Eye (tissue), 1 donor: ENCODE measurements at regions not wholly inside any gene's neighbourhood (a gene's known extent, or its start where the extent isn't known, plus 50 kb on each side); places are given as distances from the start of the nearest gene placed in this dataset.

Source experiments
- DNase-seq: peaks from one replicate; pipeline ENCODE4 v3.0.0-alpha.2; 2015

DNA sequence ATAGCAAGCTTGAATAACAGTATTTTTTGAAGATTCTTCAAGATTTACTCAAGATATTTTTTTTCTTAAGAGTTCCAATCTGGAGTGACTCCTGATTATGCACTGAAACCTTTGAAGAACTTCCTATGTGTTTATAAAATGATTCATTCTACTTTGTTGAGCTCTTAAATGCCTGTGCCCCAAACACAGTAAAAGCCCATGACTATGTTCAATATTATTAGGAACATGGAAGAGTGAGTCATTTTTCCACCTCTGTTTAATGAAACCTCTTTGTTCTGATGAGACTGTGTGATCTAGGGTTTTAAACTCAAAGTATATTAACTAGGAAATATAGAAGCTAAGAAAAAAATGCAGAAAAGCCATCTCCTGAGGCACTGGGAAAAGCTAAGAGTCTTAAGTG is 415.0 kb upstream of the FBXO33 start:
- DNase-seq, result no peak

DNA sequence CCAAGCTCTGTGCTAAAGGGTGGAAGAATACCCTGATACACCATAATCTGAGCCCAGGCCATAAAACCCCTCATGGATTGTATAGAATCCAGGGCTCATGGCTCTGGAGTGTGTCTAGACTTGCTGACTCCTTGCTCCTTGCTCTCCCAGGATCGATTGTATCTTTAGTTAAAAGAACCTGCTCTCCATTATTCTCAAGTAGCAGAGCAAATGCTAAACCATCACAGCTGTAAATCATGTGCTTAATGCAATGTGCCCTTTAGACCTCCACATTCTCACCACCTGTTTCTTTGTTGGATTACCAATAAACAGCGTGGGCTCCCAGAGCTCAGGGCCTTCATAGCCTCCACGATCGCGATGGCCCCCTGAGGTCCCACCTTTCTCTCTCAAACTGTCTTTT is 411.6 kb upstream of the FBXO33 start:
- no peak for DNase-seq

DNA sequence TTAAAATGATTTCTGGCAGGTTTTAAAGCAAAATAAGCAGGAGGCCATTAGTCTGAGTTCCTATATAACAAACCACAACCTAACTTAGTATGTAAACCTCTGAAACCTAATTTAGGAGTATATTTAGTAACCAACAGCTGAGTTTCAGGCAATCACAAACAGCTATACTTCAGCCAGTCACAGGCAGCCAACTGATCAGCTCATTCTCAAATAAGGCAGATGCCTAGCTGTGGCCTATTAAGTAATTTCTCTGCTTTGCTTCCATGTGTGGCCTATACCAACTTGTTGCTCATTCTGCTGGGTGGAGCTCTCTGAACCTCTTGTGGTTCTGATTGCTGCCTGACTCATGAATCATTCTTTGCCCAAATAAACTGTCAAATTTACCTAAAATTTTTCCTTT is 408.9 kb upstream of the FBXO33 start:
- DNase-seq, result no peak

DNA sequence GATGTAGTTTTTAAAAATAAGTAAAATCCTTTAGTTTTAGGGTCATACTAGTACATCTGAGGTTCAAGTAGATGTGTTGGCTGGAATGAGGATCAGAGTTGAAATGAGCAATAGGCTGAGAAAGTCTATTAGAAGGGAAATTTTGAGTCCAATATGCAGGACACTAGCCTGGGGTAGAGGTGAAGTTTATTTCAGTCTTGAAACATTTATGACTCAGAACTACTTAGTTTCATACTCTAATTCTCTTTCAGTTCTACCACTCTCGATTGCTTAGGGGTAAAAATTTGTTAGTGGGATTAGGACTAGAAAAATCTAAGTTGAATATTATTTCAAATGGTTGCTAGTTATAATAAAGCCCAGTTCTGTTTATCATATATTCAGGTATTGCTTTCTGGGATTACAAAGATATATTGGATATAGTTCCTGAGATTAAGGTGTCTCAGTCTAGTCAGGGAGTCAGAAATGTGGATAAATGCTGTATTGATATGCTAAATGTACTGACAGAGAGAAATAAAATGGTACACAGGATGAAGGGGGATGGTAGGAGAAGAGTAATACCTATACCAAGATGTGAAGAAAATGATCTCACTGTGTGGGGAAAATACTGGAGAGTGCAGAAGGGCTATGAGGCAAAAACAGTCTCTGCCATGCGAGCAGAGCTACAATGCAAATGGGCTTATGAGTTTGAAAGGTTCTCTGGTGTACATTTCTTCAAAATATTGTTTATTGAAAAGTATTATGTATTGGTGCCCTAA is 395.8 kb upstream of the FBXO33 start:
- no peak for DNase-seq

DNA sequence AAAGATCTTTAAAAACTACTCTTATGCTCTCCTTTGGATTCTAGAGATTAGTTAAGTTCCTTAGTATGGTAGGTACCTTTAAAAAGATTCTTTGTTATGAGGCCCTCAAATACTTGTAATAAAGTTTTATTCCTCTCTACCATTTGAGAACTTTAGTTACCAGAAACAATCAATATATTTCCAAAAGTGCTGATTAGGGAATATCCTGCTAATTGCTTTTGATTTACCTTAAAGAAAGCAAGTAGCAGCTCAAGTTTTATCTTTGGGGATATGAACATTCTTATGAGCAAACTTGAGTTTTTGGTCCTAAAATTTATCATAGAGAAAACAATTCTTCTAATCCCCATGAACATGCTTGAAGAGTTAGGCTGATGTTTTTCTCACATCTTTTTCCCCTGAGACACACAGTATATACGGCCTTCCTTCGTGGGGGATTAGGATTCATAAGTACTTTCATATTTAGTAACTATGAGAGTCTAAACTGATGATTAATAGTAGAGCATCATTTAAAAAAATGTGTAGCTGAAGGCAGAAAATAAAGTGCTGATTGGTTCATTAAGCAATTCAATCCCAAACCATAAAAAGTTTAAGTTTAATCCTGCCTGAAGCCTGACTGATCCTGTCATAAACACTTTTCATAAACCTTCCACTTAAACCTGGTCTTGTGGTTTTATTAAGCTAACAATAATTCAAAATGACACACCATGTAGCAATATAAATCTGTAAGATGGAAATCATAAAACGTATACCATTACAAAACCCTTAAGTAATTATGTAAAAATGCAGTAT is 380.5 kb upstream of the FBXO33 start:
- DNase-seq, result peak; percentile 34

DNA sequence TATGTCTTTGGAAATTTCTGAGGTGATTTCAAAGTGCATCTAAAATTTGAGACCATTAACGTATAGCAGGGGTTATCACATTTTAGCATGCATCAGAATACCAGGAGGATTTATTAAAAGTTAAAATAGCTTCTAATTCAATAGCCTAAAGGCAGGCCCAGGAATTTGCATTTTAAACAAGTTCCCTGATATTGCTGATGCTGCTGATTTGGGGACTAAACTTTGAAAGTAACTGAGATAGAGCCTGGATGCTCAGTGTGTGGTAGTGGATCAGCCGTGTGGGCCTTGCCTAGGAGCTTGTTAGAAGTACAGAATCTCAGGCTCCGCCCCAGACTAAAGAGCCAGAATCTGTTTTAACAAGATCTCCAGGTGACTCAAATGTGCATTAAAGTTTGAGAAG is 375.0 kb upstream of the FBXO33 start:
- DNase-seq, result no peak

DNA sequence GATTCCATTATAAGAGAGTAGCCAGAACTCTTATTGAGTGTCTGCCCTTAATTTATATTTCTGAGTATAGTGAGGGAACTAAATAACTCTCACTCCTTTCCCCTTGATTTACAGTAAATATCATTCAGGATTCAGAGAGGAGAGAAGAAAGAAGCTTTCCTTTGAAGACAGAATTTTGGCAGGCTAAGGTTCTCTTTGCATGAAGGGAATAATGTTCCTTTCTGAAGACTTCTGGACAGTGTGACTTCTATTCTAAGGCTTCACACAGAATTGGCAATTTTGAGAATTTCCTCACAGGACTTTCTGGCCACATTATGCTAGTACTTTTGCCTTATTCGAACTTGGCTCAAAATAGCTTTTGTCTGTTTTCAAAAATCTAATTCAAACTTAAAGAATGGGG is 352.2 kb upstream of the FBXO33 start:
- DNase-seq, result no peak

DNA sequence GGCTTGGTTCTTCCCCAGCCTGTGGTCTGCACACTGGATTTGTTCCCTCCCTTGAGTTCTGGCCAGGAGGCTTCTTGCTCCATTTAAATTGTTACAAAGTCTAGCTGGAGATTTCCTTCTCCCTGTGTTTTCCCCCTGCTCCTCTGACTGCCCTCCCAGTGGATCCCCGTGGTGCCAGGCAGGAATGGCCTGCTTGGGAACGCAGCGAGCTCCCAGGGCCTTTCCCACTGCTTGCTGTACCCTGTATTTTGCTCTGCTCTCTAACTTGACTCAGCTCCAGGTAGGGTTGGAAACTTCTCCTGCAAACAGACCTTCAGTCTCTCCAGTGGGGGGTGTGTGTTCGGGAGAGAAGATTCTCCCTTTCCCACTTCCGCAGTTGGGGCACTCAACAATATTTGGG is 349.2 kb upstream of the FBXO33 start:
- DNase-seq, result no peak

DNA sequence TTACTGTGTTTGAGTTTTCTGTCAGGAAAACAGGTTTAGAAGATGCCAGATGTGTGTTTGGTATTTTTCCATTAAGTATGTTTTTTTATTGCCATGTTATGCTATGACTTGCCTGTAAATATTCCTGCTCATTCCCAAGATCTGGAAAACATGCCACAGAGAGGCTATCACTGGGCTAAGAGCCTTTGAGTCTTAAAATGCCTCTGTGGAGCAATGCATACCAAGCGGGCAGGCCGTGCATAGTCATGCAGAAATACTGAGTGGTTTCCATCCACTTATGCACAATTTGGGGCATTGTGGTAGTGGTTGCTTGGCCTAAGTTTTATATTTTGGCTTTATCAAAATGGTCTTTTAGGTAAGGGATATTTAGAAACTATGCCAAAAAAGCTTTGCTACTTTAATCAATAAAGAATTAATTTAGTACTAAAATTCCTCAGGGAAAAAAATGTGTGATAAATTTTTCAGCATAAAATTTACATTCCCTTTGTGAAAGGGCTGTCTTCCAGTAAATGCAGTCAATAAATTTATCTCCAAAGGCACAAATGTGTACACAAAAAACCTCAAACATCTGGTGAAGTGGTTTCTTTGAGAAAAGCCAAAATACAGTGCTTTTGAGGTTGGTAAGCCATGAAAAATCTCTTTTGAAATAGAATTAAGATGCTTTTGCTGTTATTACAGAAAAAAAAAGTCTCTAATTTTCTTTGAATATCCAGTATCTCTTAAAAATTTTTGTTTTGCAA is 341.3 kb upstream of the FBXO33 start:
- DNase-seq, result no peak

DNA sequence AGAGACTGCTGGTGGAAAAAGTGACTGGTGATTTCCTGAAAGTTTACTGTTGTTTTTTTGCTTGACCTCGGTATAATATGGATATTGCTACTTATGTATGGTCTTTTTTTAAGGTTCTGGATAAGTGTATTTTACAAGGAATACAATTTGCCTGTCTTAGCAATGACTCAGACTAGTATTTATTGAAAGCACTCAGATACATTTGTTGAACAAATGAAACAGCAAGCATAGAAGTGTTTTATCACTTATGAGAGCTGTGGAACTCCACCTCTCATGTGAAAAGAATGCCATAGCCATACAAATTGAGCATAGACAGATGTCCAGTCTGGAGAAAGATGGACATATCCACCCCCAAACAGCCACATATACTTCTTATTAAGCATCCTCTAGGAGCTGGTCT is 340.4 kb upstream of the FBXO33 start:
- DNase-seq, result no peak

DNA sequence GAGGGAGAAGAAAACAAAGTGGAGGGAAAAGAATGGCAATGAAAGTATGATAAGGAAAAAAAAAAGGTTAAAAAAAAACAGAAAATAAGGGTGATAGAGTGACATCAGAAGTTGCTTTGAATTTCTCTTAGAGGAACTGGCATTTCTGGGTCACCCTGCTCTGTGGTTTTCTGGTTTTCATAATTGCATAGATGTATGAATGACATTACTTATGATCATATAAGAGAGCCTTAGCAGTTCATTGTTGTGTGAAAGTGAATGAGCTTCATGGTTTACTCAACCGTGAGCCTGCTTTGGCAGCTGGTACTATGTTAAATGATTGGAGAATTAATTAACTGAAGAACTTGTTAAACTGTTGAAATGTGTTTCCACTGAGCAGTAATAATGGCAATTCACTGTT is 336.4 kb upstream of the FBXO33 start:
- DNase-seq, result peak; percentile 88

DNA sequence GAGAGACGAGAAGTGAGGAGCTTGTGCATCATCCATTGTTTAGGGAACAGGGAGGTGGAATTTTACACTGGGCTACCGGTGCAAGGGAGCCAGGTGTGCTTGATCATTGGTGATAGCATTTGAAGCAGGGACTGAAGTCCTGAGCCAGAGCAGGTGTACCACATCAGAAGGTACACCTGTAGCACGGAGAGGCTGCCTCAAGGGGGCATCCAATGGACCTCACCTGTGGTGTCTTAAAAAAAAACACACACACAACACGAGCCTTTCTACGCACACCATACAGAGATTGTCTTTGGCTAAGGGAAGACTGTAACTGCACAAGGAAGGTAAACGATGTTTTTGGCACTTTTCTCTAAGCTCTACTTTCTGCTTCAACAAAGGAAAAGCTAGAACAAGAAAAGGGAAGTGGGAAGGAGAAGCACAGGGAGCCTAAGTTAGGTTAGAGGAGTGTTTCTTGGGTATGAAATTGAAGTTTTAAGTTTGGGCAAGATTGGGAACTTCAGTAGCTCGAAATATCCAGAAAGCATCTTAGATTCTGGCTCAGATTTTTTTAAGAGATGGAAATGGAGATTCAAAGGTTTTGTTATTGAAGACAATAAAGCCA is 334.3 kb upstream of the FBXO33 start:
- DNase-seq, result no peak

DNA sequence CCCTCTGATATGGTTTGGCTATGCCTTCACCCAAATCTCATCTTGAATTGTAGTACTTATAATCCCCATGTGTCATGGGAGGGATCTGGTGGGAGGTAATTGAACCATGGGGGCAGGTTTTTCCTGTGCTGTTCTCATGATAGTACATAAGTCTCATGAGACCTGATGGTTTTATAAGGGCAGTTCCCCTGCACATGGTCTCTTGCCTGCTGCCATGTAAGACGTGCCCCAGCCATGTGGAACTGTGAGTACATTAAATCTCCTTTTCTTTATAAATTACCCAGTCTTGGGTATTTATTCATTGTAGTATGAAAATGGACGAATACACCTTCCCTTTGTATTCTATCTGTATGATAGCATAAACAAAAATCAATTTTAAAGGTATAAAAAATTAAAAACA is 333.4 kb upstream of the FBXO33 start:
- DNase-seq, result no peak

DNA sequence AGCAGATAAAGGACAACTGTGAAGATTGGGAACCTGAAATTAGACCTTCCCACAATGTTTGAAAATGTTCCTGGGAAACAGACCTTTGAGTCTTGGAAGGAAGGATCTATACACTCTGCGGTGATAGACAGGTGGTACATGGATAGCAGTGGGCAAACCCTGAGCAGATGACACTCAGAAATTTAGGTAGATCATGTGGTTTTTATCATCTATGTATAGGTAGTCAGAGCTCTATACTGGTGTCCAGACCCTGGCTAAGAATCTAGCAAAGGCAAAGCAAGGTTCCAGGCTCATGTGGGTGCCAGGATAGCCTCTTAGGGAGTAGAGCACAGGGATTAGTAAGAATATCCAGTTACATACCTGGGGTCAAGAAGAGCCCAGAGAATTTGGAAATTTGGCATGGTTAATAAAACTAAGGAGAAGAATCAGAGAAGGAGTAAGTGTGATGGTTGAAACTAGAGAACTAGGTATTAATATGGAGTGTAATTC is 331.2 kb upstream of the FBXO33 start:
- DNase-seq, result no peak

DNA sequence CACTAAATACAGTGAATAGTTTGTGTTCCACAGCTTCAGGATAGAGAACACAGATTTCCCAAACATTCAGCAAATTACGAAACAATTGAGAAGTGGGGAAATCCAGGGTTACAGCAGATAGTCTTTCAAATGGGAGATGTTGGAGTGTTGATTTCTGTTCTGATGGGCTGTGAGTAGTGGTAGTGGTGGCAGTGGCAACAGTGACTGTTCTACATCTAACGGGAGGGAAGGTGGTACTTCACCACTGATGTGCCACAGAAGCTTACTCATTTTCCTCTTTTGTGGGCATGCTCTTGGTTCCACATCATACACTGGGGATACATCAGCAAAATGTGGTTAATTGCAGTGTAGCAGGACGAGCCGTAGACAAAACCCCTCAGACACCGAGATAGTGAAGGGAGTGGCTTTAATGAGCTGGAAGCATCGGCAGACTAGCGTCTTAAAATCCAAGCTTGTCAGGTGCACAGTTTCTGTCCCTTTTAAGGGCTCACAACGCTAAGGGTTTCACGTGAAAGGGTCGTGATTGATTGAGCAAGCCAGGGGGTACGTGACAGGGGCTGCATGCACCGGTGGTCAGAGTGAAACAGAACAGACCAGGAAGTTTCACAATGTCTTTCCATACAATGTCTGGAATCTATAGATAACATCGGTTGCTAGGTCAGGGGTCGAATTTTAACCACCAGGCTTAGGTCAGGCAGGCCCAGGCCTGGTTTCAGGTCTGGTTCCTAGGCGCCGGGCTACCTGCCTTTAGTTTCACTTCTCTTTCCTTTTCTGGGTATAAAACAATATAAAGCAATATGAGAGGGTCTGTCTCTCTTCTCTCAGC is 330.6 kb upstream of the FBXO33 start:
- no peak for DNase-seq

DNA sequence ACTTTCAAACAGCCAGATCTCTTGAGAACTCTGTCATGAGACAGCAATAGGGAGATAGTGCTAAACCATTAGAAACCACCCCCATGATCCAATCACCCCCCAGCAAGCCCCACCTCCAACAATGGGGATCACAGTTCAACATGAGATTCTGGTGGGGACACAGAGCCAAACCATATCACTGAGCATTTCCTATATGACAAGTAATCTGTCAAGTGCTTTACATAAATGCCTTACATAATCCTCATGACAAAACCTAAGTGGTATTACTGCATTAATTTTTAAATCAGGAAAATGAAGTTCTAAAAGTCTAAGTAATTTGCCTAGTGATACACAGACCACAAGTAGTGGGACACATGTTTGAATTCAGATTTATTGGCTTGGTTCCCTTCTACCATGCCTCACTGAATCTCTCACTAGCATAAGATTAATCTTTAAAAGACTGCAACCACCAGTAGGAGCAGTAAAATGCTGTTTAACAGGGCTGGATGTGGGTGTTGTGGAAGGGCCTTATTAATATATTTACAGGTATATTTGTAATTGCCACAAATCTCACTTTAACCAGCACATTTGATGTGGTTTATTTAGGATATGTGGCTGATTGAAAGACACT is 323.1 kb upstream of the FBXO33 start:
- DNase-seq, result no peak

DNA sequence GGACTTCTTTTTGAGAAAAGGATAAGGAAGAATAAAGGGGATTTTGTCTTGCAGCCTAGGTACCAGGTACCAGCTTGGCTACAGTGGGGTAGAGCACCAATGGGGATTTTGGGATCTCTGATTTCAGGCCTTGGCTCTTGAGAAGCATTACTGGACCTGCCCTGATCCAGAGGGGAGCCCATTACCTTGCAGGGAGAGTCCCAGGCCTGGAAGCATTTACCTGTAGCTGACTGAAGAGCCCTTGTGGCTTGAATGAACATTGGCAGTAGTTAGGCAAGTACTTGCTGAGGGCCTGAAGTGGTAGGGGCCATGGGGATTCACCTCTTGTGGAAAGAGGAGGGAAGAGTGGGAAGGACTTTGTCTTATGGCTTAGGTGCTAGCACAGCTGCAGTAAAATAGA is 308.2 kb upstream of the FBXO33 start:
- DNase-seq, result no peak

DNA sequence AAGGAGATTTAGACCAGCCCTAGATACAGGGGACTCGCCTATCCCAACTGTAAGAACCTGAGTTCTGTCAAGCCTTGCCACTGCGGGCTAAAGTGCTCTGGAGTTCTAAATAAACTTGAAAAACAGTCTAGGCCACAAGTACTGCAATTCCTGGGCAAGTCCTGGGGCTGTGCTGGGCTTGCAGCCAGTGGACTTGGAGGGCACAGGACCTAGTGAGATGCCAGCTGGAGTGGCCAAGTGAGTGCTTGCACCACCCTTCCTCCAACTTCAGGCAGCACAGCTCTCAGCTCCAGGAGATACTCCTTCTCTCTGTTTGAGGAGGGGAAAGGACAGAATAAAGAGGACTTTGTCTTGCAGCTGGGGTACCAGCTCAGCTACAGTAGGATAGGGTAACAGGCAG is 307.6 kb upstream of the FBXO33 start:
- DNase-seq, result no peak

DNA sequence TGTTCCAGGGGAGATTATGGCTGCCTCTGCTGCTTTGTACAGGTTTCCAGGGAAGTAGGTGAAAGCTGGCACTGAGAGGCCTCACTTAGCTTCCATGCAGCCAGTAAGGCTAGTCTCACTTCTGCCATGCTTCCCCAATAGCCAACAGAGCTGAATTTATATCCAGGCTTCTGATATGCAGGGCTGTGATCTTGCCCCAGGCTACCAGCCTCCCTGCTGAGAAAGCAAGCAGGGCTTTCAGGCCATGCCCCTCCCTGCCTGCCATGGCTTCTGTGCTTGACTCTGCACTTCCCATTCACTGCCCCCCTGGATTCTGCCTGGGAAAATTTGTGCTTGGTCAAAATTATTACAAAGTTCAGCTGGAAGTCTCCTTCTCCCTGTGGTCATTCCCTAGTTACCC is 302.1 kb upstream of the FBXO33 start:
- DNase-seq, result no peak

DNA sequence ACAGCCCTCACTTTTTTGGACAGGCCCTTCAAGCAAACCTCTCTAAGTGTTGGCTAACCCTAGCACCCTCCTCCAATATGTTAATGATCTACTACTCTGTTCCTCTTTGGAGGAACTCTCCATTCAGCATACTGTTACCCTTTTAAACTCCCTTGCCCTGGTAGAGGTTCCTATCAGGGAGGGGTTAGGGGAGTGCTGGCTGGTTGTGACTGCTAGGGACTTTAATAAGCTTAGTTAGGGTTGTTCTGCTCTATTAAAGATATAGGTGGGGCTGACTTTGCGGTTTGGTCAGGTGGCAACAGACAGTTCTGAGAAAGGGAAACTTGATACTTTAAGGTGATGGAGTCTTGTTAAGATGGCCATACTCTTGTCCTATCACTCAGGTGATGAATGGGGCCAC is 301.5 kb upstream of the FBXO33 start:
- no peak for DNase-seq

DNA sequence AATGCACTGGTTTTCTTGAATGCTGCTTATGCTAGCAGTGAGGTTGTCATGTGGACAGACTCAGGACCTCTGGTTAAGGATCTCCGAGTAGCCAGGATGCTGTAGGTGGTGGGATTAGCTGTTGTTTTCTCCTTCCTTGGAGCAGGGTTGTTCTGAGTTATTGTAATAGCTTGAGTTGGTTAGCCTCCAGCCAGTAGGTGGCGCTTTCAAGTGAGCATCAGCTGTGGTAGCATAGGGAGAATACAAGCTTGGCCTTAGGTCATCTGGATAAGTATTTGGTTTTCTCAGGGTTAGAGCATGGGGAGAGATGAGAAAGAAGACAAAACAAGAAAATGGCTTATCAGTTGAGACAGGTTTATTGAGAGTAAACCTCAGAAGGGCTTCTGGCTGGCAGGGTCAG is 299.7 kb upstream of the FBXO33 start:
- no peak for DNase-seq

DNA sequence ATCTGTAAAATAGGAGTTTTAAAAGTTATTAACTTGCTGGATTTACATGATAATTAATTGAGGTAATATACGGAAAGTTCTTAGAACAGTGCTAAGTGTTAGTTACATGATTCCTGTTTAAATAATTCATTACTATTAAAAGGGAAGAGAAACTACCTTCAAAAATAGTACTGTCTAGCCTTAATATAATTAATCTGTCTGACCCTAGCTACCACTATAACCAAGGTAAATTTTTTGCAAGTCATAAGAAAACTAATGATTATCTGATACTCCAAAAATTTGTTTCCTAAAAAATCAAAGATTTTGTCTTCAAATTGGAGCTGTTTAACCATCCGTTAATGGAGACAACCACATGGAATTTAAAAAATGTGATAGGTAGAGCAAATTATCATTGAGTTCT is 294.3 kb upstream of the FBXO33 start:
- no peak for DNase-seq
